ENCODE measurements at regions not wholly inside any gene's neighbourhood (a gene's known extent, or its start where the extent isn't known, plus 50 kb on each side); places are given as distances from the start of the nearest gene placed in this dataset.

GRCh38 chr3:36146404-36146803 is 233.9 kb upstream of the STAC start:
- Mint-ChIP-seq H3K27ac (no peak overlapping the region), H3K4me1 (ENCODE audit: unreplicated experiment) (no peaks in the 10 kb centered on the region), H3K9me3 (peaks cover 8% of the 10 kb centered on the region), H3K27me3 (no peaks in the 10 kb centered on the region), H3K4me3 (no peak overlapping the region), H3K36me3 (no peaks in the 10 kb centered on the region)
- no peak for TF ChIP-seq CTCF (conservative IDR thresholded peaks at IDR 0.05)
- no peak for DNase-seq (ENCODE audit: extremely low spot score, unreplicated experiment)

GRCh38 chr3:36147934-36148558 is 232.3 kb upstream of the STAC start:
- TF ChIP-seq CTCF (conservative IDR thresholded peaks at IDR 0.05) = no peak
- Mint-ChIP-seq H3K36me3 (no peaks in the 10 kb centered on the region), H3K4me3 (no peak overlapping the region), H3K27me3 (no peaks in the 10 kb centered on the region), H3K4me1 (ENCODE audit: unreplicated experiment) (no peaks in the 10 kb centered on the region), H3K27ac (no peak overlapping the region), H3K9me3 (peaks cover 8% of the 10 kb centered on the region)
- no peak for DNase-seq (ENCODE audit: extremely low spot score, unreplicated experiment)

DNA sequence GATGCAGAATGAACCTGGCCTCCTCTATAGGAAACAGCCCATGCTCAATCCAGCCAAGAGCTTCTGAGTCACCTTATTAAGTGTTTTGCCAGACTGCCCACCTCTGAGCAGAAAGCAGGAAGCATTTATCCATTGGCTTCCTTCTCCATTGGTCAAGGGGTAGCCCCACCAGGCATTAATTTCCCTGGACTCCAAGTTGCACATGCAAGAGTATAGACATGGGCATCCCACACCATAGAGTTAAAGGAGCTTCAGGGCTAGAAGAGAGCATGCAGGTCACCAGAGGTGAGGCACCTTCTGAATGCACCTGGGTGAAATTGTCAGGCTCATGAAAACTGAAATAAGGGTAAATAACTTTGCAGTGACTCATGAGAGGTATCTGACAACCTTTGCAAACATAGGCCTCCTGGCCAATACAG is 230.8 kb upstream of the STAC start:
- no peaks in the 10 kb centered on the region for H3K36me3 Mint-ChIP-seq
- no peak for TF ChIP-seq CTCF (conservative IDR thresholded peaks at IDR 0.05)
- no peaks in the 10 kb centered on the region for H3K4me1 Mint-ChIP-seq (ENCODE audit: unreplicated experiment)
- peaks cover 8% of the 10 kb centered on the region for H3K9me3 Mint-ChIP-seq
- H3K4me3 Mint-ChIP-seq = no peak overlapping the region
- DNase-seq (ENCODE audit: extremely low spot score, unreplicated experiment) = no peak
- no peak overlapping the region for H3K27ac Mint-ChIP-seq
- no peaks in the 10 kb centered on the region for H3K27me3 Mint-ChIP-seq

DNA sequence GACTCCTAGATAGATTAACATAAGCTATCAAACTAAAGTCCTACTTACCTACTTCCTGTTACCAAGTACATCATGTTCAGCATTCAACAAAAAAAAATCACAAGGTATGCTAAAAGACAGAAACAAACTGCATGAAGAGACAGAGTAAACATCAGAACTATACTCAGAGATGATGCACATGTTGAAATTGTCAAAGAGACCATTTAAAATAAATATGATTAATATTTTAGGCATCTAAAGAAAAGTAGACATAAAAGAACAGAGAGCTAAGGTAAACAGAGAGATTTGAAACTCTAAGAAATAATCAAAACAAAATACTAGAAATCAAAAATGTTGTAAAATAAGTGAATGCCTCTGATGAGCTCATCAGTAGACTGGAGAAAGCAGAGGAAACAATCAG is 224.8 kb upstream of the STAC start:
- peaks cover 22% of the 10 kb centered on the region for H3K27me3 Mint-ChIP-seq
- peaks cover 5% of the 10 kb centered on the region for H3K9me3 Mint-ChIP-seq
- H3K4me1 Mint-ChIP-seq (ENCODE audit: unreplicated experiment) = no peaks in the 10 kb centered on the region
- H3K4me3 Mint-ChIP-seq = no peak overlapping the region
- no peak for DNase-seq (ENCODE audit: extremely low spot score, unreplicated experiment)
- no peak for TF ChIP-seq CTCF (conservative IDR thresholded peaks at IDR 0.05)
- no peaks in the 10 kb centered on the region for H3K36me3 Mint-ChIP-seq
- H3K27ac Mint-ChIP-seq = no peak overlapping the region

GRCh38 chr3:36164400-36164799 is 215.9 kb upstream of the STAC start:
- Mint-ChIP-seq H3K27me3 (peaks cover 36% of the 10 kb centered on the region), H3K4me1 (ENCODE audit: unreplicated experiment) (no peaks in the 10 kb centered on the region), H3K9me3 (no peaks in the 10 kb centered on the region), H3K36me3 (no peaks in the 10 kb centered on the region), H3K4me3 (no peak overlapping the region), H3K27ac (no peak overlapping the region)
- no peak for TF ChIP-seq CTCF (conservative IDR thresholded peaks at IDR 0.05)
- no peak for DNase-seq (ENCODE audit: extremely low spot score, unreplicated experiment)
